ENCODE measurements at regions not wholly inside any gene's neighbourhood (a gene's known extent, or its start where the extent isn't known, plus 50 kb on each side); places are given as distances from the start of the nearest gene placed in this dataset.

DNA sequence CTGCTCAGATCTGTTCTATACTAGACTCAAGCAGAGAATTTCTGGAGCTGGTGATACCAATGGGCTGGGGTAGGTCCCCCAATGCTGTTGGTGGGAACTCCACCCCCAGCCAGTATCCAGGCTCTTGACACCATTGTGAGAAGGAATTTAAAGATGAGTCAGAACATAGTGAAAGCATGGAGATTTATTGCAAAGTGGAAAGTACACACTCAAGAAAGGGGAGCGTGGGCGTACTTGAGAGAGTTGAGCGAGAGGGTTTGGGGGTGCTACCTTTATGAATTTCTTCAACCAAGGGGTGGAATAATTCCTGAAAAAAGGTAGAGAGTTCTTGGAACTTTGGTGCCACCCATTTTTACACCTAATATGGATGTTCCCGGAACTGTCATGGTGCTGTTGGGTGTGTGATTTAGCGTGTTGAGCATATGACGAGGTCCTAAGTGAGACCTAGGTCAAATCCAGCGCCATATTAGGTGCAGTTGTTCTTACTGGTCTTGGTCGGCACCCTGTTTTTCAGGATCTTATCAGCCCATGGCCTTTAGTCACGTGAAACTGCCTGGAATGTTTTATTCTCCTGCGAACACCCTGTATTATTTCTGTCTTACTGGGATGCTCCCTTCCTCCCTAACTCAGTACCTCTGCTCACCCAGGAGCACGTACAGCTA lies 122.0 kb upstream of the AHR start:
- DNase-seq (ENCODE audit: low read depth in 2 of 2): no peak

DNA sequence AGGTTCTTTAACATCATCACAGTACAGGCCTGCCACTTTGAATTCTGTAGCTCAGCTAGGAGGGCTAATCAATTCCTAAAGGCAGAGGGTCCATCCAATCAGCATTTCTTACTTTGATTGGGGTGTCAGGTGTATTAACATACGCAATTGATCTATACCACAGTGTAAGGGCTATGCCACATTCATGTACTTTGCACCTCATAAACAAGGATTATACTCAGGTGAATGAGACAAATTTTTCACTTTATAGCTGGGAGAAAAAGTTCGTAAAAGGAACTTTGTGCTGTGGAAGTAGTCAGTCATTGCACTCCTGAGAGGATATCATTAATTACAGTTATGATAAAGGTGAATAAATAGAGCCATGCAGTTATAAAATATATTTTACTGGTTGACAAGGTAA lies 119.9 kb upstream of the AHR start:
- no peak for DNase-seq (ENCODE audit: low read depth in 2 of 2)

DNA sequence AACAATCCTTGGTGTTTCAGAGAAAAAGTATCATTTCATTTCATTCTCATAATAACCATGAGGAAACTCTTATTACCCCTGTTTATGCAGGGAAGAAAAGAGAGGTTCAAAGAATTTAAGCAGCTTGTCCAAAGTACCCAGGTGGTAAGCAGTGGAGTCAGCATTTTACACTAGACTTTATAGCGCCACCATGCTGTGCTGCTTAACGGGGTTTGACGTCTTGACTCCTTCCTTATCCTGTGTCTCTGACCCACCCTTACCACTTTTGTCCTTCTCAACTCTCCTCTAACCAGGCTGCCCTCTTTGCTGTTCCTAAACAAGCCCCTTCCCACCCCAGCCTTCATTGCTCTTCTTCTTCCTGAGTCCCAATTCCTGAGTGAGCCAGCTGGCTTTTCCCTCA lies 117.0 kb upstream of the AHR start:
- no peak for DNase-seq (ENCODE audit: low read depth in 2 of 2)

DNA sequence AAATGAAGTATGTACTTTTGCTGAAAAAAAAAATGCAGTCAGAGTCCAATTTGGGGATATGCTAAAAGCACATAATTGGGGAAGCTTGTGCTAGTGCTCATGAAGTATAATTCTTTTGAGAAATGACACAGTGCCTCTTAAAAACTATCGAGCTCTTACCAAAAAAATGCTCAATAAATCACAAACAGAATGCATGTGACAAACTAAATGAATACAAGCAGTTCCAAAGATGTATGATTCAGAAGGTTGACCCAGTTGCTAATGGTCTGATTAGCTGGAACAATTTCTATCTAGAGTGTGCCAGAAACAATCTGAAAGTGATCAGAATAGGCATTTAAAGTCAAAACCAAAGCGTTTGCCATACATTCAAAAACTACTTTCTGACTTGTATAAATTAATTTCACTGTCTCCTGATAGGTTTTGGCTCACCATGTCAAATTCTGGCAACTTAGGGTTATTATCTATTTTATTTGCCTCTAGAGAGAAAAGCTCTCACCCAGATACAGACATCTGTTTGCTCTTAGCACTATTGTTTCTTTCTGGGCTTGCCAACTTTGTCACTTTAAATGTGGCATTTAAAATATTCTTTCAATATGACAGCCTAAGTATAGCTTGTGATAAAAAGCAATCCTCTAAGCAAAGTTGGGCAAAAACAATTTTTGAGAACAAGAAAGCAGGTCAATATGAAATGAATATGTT lies 114.7 kb upstream of the AHR start:
- no peak for DNase-seq (ENCODE audit: low read depth in 2 of 2)

GRCh38 chr7:17184805-17185689 lies 113.4 kb upstream of the AHR start:
- DNase-seq (ENCODE audit: low read depth in 2 of 2): no peak

DNA sequence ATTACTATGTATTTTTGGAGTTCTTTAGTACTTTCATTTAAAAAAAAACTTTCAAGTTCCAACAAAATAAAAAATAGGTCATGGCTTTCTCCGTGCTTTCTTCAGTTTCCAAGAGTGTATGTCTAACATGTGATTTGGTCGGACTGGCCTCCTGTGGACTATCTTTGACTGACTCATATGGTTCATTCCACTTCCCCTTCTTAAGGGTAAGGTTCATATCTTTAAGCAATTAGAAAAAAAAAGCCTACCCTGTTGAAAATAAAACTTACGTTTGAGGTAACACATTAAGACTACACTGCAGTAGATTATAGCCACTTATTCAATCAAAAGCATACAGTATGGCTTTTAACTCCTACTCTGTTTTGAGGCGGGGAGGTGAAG lies 112.8 kb upstream of the AHR start:
- DNase-seq (ENCODE audit: low read depth in 2 of 2): no peak

GRCh38 chr7:17186745-17187530 lies 111.5 kb upstream of the AHR start:
- DNase-seq (ENCODE audit: low read depth in 2 of 2): no peak

GRCh38 chr7:17194656-17195055 lies 103.8 kb upstream of the AHR start:
- no peak for DNase-seq (ENCODE audit: low read depth in 2 of 2)

- no peak for DNase-seq (ENCODE audit: low read depth in 2 of 2)
Observed at GRCh38 chr7:17195576-17195975, 102.9 kb upstream of the AHR start.

- no peak for DNase-seq (ENCODE audit: low read depth in 2 of 2)
Observed at GRCh38 chr7:17205910-17206309, 92.5 kb upstream of the AHR start.

DNA sequence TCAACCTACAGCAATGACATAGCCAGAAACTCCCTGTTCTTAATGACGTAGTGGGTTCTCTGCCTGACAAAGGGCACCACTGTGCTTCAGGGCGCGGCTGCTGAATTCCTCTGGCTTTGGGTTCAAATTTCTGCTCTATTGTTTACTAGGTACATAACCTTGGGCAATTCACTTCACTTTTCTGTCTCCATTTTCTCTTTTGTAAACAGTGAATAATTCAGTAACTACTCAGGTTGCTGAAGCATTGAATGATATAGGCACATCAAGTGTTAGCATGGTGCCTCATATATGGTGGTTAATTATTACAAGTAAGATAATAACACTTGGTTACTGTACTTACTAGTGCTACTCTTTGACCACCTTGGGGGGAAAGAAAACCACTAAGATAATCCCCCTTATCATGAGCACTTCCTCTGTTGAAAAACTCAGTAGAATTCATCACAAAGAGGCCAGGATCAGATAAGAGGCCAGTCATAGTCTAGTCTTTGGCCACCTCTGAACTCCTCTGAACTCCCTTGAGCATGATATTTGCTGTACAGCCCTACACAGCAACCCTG lies 92.0 kb upstream of the AHR start:
- no peak for DNase-seq (ENCODE audit: low read depth in 2 of 2)

DNA sequence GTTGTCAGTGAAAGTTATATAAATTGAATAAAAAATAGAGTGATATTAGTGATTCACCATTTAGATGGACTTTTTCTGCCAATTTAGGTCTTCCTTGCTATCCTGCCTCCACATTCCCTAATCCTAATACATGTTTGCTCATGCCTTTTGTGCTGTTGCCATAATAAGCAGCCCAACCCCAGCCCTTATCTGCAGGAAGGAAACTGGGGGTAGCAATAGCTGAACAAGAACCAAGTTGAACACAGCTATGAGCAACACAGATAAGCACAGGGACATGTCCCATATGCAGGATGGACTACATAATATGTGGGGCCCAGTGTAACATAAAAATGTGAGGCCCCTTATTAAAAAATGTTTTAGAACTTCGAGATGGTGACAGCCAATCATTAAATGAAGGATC lies 91.2 kb upstream of the AHR start:
- DNase-seq (ENCODE audit: low read depth in 2 of 2): no peak

- no peak for DNase-seq (ENCODE audit: low read depth in 2 of 2)
Observed at GRCh38 chr7:17209101-17209500, 89.4 kb upstream of the AHR start.

DNA sequence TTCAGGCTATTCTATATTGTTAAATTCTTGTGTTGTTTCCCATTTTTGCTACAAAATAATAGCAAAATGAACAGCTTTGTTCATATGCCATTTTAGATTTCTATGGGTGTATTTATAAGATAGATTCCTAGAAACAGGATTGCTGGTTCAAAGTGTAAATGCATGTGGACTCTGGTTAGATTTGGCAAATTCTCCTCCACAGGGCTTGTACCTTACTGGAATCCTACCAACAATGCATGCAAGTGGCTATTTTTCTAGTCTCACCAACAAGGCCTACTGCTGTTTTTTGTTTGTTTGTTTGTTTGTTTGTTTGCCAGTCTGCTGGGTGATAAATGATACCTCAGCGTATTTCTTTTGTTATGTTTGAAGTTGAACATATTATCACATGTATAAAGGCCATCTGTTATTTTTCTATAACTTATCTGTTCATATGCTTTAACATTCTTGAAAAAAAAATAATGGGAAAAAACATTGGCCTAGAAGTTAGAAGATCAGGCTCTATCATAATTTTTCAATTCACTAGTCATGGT lies 87.1 kb upstream of the AHR start:
- DNase-seq (ENCODE audit: low read depth in 2 of 2): no peak

GRCh38 chr7:17212188-17212587 lies 86.3 kb upstream of the AHR start:
- no peak for DNase-seq (ENCODE audit: low read depth in 2 of 2)

DNA sequence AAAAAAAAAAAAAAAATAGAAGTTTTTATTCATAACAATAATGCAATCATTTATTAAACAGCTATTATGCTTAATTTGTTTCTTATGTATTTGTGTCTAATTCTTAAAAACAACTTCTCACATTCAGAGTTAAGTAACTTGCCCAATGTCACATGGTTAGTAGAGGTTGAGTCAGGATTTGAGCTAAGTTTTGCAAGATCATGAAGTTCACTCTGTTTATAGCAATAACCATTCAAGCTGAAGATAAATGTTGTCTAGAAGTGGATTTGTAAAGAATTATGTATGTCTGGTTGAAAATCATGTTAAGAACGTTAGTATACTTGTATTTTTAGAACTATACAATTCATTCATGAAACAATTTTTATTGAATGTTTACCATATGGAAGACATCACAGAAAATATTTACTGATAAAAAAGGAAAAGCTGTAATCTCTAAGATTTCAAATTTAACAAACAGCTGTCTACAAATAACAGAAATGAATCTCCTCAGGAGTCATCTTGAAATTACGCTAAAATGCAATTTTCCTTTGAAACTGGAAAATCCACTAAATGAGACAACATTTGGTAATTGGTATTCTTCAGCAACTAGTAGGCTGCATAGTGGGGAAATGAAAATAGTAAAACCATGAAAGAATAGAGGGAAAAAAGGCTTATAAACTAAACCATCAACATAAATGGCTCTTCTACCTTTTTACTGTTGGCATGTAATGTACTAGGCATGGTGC lies 70.5 kb upstream of the AHR start:
- no peak for DNase-seq (ENCODE audit: low read depth in 2 of 2)

GRCh38 chr7:17229228-17229627 lies 69.2 kb upstream of the AHR start:
- no peak for DNase-seq (ENCODE audit: low read depth in 2 of 2)

GRCh38 chr7:17230099-17230807 lies 68.2 kb upstream of the AHR start:
- no peak for DNase-seq (ENCODE audit: low read depth in 2 of 2)

- no peak for DNase-seq (ENCODE audit: low read depth in 2 of 2)
Observed at GRCh38 chr7:17233603-17234002, 64.8 kb upstream of the AHR start.

DNA sequence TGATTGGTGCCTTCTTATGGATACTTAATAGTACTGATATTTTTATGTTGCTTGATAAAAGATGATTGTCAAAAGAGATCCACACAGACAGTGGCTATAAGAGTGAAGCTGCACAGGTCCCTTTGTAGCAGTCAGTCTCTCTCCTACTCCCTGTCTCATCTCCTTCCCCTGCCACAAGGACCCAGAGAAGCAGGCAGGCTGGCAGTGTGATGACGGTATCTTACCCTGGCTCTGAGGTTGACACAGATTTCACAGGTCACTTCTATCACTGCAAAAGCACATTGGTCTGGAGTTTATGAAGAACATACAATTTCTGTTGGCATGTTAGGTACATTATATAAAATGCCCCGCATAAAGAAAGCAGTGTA lies 64.4 kb upstream of the AHR start:
- DNase-seq (ENCODE audit: low read depth in 2 of 2): peak in 1 of 2 donors; percentile 17
